ENCODE measurements at regions not wholly inside any gene's neighbourhood (a gene's known extent, or its start where the extent isn't known, plus 50 kb on each side); places are given as distances from the start of the nearest gene placed in this dataset.
"Not testable (repeated sequence)": the region's sequence is repeated elsewhere in the genome, so short reads cannot be mapped to it uniquely, and the experiment has no call there.

GRCh38 chr5:135143682-135144081 is 109.7 kb upstream of the PITX1 start:
- not testable (repeated sequence) for TF ChIP-seq POLR2A, CTCF (IDR thresholded peaks at IDR 0.05)

All from vagina (tissue), 2 donors.